ENCODE measurements at regions not wholly inside any gene's neighbourhood (a gene's known extent, or its start where the extent isn't known, plus 50 kb on each side); places are given as distances from the start of the nearest gene placed in this dataset.

DNA sequence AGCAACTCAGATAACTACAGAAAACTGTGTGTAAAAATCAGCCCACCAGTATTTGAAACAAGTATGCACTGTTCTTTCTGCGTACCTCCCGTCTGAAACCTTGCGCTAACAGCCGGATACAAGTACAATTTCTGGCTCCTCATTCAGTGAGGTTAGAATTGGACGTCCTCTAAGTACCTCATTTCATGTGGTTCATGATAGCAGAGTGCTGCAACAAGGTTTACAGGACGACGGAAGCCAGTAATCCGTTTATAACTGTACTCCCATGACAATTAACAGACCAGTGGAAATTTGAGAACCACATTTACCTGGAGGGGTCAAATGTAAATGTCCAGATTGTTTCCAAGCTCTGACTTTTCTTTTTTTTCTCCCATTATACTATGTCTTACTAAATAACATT lies 52.9 kb upstream of the TENM3 start:
- Histone ChIP-seq H3K4me1 (no peaks in the 10 kb centered on the region), H3K27me3 (replicated peaks in 1 of 7) (no peaks in the 10 kb centered on the region), H3K4me3 (no peak overlapping the region), H3K9me3 (no peaks in the 10 kb centered on the region), H3K27ac (no peak overlapping the region), H3K36me3 (no peaks in the 10 kb centered on the region)
- no peak for DNase-seq
- intact Hi-C loops (cut with DNase I; ENCODE audit: low total_unique reads) = no loop called here
- TF ChIP-seq, protein P1, sequence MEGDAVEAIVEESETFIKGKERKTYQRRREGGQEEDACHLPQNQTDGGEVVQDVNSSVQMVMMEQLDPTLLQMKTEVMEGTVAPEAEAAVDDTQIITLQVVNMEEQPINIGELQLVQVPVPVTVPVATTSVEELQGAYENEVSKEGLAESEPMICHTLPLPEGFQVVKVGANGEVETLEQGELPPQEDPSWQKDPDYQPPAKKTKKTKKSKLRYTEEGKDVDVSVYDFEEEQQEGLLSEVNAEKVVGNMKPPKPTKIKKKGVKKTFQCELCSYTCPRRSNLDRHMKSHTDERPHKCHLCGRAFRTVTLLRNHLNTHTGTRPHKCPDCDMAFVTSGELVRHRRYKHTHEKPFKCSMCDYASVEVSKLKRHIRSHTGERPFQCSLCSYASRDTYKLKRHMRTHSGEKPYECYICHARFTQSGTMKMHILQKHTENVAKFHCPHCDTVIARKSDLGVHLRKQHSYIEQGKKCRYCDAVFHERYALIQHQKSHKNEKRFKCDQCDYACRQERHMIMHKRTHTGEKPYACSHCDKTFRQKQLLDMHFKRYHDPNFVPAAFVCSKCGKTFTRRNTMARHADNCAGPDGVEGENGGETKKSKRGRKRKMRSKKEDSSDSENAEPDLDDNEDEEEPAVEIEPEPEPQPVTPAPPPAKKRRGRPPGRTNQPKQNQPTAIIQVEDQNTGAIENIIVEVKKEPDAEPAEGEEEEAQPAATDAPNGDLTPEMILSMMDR (IDR thresholded peaks at IDR 0.05 in 8 of 11, conservative IDR thresholded peaks at IDR 0.05 in 3 of 11) = no peak
- TF ChIP-seq POLR2A (IDR thresholded peaks at IDR 0.05) (no peak), POLR2AphosphoS5 (IDR thresholded peaks at IDR 0.05) (no peak)
- 67 to 78% (median 75%) methylated on average over 8 of the region's 8 CpGs for WGBS, 5 donors

DNA sequence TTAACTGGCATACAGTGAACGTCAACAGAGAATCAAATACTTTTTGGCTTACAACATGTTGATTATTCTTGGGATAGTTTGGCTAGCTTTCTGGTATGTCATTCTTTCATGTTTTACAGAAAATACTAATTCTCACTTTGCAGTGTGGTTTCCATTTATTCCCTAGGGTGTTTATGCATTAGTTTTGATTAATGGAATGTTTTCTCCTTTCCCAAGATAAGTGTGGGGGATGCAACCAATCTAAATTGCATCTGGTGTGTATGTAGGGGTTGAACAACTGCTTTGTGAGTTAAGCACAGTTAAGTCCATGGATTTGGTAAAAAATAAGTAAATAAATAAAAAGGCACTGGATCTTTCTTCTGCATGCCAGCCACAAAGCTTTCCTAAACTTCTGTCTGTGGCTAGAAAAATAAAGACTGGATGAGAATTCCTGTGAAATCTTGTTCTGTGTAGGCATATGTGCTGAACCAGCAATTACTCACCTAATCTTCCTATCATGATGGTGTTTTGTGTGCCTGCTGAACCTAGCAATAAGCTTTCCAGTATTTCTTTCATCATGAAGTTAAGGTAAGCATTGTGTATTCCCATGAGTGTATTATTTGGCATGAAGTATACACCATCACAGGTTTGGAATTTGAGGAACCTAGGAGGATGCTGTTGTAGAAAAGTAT lies 50.6 kb upstream of the TENM3 start:
- Histone ChIP-seq H3K27ac (no peak overlapping the region), H3K27me3 (replicated peaks in 1 of 7) (no peaks in the 10 kb centered on the region), H3K9me3 (no peaks in the 10 kb centered on the region), H3K4me3 (no peak overlapping the region), H3K36me3 (no peaks in the 10 kb centered on the region), H3K4me1 (no peaks in the 10 kb centered on the region)
- 49 to 65% (median 59%) methylated on average over 1 of the region's 1 CpG for WGBS, 5 donors
- DNase-seq = no peak
- TF ChIP-seq POLR2AphosphoS5 (IDR thresholded peaks at IDR 0.05) = no peak
- TF ChIP-seq, protein P1 (IDR thresholded peaks at IDR 0.05 in 8 of 11, conservative IDR thresholded peaks at IDR 0.05 in 3 of 11) = no peak
- TF ChIP-seq POLR2A (IDR thresholded peaks at IDR 0.05) = no peak
- intact Hi-C loops (cut with DNase I; ENCODE audit: low total_unique reads) = no loop called here

DNA sequence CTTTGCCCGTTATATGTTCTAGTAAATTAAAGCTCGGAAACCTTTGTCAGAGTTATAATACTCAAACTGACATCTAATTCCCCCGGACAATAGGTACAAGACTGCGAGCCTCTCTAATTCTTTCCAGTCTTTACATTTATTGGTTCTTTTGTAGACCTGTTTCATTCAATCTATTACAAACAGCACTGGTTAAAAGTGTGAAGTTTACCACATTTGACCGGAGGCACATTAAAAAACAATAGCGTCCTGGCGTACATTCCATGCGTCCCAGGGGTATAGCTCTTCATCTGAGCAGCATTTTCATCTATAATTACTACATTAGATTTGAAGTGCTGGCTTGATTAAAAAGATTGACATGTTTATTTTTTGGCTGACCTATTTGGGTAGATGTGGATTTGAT lies 49.9 kb upstream of the TENM3 start:
- Histone ChIP-seq H3K36me3 (no peaks in the 10 kb centered on the region), H3K27me3 (replicated peaks in 1 of 7) (no peaks in the 10 kb centered on the region), H3K4me1 (no peaks in the 10 kb centered on the region), H3K27ac (no peak overlapping the region), H3K4me3 (no peak overlapping the region), H3K9me3 (no peaks in the 10 kb centered on the region)
- WGBS, 5 donors = 88 to 92% (median 89%) methylated on average over 8 of the region's 8 CpGs
- no peak for DNase-seq
- TF ChIP-seq POLR2A (IDR thresholded peaks at IDR 0.05) = no peak
- no peak for TF ChIP-seq POLR2AphosphoS5 (IDR thresholded peaks at IDR 0.05)
- TF ChIP-seq, protein P1 (IDR thresholded peaks at IDR 0.05 in 8 of 11, conservative IDR thresholded peaks at IDR 0.05 in 3 of 11) = no peak
- intact Hi-C loops (cut with DNase I; ENCODE audit: low total_unique reads) = no loop called here

Small RNA genes in the stretch of these regions (microRNA-seq; reads per million reads assigned to microRNA genes)
- gene MIR1305 = 1.4 to 3.6 (median 3.1) reads per million in 3 donors

Small RNA genes in the stretch of these regions (small RNA-seq; reads per million reads assigned to genes)
- 0 reads per million in 4 donors for gene AC018710.1
- 0 reads per million in 4 donors for gene AC019235.1
- 0 to 0.08 (median 0) reads per million in 4 donors for gene MIR1305
- gene RF00571 = 0 reads per million in 4 donors
- gene RN7SKP13 = 0 reads per million in 4 donors
- gene RNA5SP173 = 0 to 0.07 (median 0.03) reads per million in 4 donors
- gene RNU1-45P = 0 reads per million in 4 donors
